Neural cell (in vitro differentiated cells): ENCODE measurements at regions not wholly inside any gene's neighbourhood (a gene's known extent, or its start where the extent isn't known, plus 50 kb on each side); places are given as distances from the start of the nearest gene placed in this dataset.

Experiments used
- EZH2 ChIP-seq: fragments of 200-600, 300-800 bp; shearing (Covaris generic), sonication (generic); IDR thresholded peaks from 2 replicates; pipeline ENCODE4 v1.6.1; 2014; ENCODE audit warnings: antibody characterized with exemption, low read length, borderline replicate concordance, mild to moderate bottlenecking; ENCODE audit not compliant: insufficient read depth, poor library complexity, severe bottlenecking
- POLR2AphosphoS5 ChIP-seq: IDR thresholded peaks from 2 replicates; pipeline ENCODE4 v1.6.1; 2012
- SMC3 ChIP-seq: fragments of 450-650 bp; conservative IDR thresholded peaks from 2 replicates; pipeline ENCODE4 v1.6.1; 2014; ENCODE audit warnings: antibody characterized with exemption, mild to moderate bottlenecking, moderate library complexity; ENCODE audit not compliant: poor library complexity
- TF ChIP-seq, protein P1 (sequence below): fragments of 450-650 bp; IDR thresholded peaks from 2 replicates; pipeline ENCODE4 v1.5.1; 2014; ENCODE audit warnings: antibody characterized with exemption, mild to moderate bottlenecking, moderate library complexity; ENCODE audit not compliant: poor library complexity, severe bottlenecking

DNA sequence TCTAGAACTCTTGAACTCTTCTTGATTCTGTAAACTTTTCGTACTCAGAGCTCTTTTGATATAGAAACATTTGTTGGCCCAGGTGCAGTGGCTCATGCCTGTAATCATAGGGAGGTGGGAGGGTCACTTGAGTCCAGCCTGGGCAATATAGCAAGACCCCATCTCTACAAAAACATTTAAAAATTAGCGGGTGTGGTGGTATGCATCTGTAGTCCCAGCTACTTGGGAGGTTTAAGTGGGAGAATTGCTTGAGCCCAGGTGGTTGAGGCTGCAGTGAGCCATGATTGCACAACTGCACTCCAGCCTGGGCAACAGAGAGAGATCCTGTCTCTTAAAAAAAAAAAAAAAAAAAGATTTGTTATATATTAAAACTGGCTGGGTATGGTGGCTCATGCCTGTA lies 121.6 kb downstream of the BAMBI start:
- TF ChIP-seq, protein P1, sequence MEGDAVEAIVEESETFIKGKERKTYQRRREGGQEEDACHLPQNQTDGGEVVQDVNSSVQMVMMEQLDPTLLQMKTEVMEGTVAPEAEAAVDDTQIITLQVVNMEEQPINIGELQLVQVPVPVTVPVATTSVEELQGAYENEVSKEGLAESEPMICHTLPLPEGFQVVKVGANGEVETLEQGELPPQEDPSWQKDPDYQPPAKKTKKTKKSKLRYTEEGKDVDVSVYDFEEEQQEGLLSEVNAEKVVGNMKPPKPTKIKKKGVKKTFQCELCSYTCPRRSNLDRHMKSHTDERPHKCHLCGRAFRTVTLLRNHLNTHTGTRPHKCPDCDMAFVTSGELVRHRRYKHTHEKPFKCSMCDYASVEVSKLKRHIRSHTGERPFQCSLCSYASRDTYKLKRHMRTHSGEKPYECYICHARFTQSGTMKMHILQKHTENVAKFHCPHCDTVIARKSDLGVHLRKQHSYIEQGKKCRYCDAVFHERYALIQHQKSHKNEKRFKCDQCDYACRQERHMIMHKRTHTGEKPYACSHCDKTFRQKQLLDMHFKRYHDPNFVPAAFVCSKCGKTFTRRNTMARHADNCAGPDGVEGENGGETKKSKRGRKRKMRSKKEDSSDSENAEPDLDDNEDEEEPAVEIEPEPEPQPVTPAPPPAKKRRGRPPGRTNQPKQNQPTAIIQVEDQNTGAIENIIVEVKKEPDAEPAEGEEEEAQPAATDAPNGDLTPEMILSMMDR, result no peak
- TF ChIP-seq POLR2AphosphoS5, result no peak
- TF ChIP-seq EZH2, result no peak
- TF ChIP-seq SMC3, result no peak
